GM12872 (cell line): ENCODE measurements at regions not wholly inside any gene's neighbourhood (a gene's known extent, or its start where the extent isn't known, plus 50 kb on each side); places are given as distances from the start of the nearest gene placed in this dataset.

Experiments used
- CTCF ChIP-seq: IDR thresholded peaks from 3 replicates; pipeline ENCODE4 v1.5.1; 2011; ENCODE audit warnings: low read depth, mild to moderate bottlenecking, low read length, moderate library complexity; ENCODE audit not compliant: insufficient read depth

GRCh38 chr1:79633456-79633855 is 626.9 kb upstream of the ADGRL4 start:
- no peak for TF ChIP-seq CTCF

GRCh38 chr1:79629414-79629813 is 622.9 kb upstream of the ADGRL4 start:
- TF ChIP-seq CTCF: no peak

- peak; percentile 35; the same call in 1 of the 3 replicates for TF ChIP-seq CTCF
These were observed 611.2 kb upstream of the ADGRL4 start for GRCh38 chr1:79617777-79618176.

- no peak for TF ChIP-seq CTCF
These were observed 608.2 kb upstream of the ADGRL4 start for GRCh38 chr1:79614762-79615161.

GRCh38 chr1:79614106-79614505 is 607.6 kb upstream of the ADGRL4 start:
- no peak for TF ChIP-seq CTCF

- TF ChIP-seq CTCF: no peak
These were observed 606.5 kb upstream of the ADGRL4 start for GRCh38 chr1:79613046-79613445.

- no peak for TF ChIP-seq CTCF
These were observed 598.1 kb upstream of the ADGRL4 start for GRCh38 chr1:79604490-79605198.
